ENCODE measurements at regions not wholly inside any gene's neighbourhood (a gene's known extent, or its start where the extent isn't known, plus 50 kb on each side); places are given as distances from the start of the nearest gene placed in this dataset.

- TF ChIP-seq CEBPB (IDR thresholded peaks at IDR 0.05) (no peak), REST (IDR thresholded peaks at IDR 0.05; ENCODE audit: low read depth) (no peak), NFIC (IDR thresholded peaks at IDR 0.05) (no peak), TAF1 (IDR thresholded peaks at IDR 0.05; ENCODE audit: low read depth) (no peak), MAX (IDR thresholded peaks at IDR 0.05) (no peak), YY1 (IDR thresholded peaks at IDR 0.05; ENCODE audit: low read depth) (no peak), CREB1 (IDR thresholded peaks at IDR 0.05; ENCODE audit: low read depth) (no peak), USF1 (IDR thresholded peaks at IDR 0.05) (no peak), EGR1 (IDR thresholded peaks at IDR 0.05) (no peak), RAD21 (IDR thresholded peaks at IDR 0.05; ENCODE audit: low read depth) (no peak)
These were observed 842.0 kb downstream of the HACE1 start for GRCh38 chr6:104017410-104018381.

Data from Ishikawa (cell line).